ENCODE measurements at regions not wholly inside any gene's neighbourhood (a gene's known extent, or its start where the extent isn't known, plus 50 kb on each side); places are given as distances from the start of the nearest gene placed in this dataset.

DNA sequence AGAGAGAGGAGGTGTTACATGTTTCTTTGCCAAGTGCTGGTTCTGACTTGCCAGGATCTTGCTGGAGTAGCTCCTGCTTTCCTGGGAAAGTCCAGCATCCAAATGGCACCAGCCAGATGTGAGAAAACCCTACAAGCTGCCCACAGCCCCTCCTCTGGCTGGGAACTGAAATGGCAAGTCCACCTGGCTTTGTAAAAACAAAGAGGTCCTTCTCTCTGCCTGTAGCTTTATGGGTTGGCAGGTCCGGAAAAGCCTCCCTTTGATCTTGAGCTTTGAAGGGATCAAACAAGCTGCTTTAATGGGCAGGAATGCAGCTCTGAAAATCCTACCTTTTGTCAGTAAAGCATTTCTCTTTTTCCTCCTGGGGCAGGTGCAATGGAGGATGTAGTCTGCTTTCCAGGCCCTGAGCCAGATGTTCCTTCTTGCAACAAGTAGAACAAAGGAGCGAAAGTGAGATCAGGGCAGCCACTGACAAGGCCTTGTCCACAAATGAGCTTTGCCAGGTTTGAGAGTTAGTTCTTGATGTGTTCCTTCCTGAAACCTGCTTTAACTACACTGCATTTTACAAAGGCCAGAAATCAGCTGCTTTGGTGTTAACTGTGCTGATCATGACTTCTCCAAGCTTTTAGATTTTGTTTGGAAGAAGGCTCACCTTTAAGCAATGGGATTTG lies 456.7 kb downstream of the ZNF608 start (continued):
- TF ChIP-seq, protein P1, sequence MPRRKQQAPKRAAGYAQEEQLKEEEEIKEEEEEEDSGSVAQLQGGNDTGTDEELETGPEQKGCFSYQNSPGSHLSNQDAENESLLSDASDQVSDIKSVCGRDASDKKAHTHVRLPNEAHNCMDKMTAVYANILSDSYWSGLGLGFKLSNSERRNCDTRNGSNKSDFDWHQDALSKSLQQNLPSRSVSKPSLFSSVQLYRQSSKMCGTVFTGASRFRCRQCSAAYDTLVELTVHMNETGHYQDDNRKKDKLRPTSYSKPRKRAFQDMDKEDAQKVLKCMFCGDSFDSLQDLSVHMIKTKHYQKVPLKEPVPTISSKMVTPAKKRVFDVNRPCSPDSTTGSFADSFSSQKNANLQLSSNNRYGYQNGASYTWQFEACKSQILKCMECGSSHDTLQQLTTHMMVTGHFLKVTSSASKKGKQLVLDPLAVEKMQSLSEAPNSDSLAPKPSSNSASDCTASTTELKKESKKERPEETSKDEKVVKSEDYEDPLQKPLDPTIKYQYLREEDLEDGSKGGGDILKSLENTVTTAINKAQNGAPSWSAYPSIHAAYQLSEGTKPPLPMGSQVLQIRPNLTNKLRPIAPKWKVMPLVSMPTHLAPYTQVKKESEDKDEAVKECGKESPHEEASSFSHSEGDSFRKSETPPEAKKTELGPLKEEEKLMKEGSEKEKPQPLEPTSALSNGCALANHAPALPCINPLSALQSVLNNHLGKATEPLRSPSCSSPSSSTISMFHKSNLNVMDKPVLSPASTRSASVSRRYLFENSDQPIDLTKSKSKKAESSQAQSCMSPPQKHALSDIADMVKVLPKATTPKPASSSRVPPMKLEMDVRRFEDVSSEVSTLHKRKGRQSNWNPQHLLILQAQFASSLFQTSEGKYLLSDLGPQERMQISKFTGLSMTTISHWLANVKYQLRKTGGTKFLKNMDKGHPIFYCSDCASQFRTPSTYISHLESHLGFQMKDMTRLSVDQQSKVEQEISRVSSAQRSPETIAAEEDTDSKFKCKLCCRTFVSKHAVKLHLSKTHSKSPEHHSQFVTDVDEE (CRISPR knock-in tag; IDR thresholded peaks at IDR 0.05), result no peak

DNA sequence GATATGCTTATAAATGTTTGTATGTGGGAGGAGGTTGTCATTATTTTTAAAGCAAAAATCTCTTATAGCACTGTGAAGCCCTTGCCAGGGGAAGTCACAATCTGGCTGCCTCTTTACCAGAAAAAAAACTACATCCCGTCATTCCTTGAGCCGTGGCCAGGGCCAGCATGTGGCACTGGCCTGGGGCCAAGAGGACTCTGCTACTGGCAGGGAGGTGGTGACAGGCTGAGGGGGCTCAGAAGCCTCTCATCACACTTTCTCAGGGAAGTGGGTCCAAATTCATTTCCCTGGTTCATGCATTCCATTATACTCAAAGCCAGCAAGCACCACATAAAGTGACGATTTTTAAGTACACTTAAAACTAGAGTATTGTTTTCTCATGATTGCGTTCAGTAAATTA lies 457.3 kb downstream of the ZNF608 start:
- no peak for TF ChIP-seq GLIS3 (CRISPR knock-in tag; IDR thresholded peaks at IDR 0.05)
- TF ChIP-seq SNAI2 (CRISPR knock-in tag; IDR thresholded peaks at IDR 0.05), result no peak
- TF ChIP-seq ZC3H10 (CRISPR knock-in tag; IDR thresholded peaks at IDR 0.05), result no peak
- no peak for TF ChIP-seq PPARA (CRISPR knock-in tag; IDR thresholded peaks at IDR 0.05; ENCODE audit: borderline replicate concordance)
- no peak for TF ChIP-seq ZNF8 (CRISPR knock-in tag; IDR thresholded peaks at IDR 0.05)
- TF ChIP-seq OSR1 (CRISPR knock-in tag; IDR thresholded peaks at IDR 0.05), result no peak
- TF ChIP-seq, protein P2, sequence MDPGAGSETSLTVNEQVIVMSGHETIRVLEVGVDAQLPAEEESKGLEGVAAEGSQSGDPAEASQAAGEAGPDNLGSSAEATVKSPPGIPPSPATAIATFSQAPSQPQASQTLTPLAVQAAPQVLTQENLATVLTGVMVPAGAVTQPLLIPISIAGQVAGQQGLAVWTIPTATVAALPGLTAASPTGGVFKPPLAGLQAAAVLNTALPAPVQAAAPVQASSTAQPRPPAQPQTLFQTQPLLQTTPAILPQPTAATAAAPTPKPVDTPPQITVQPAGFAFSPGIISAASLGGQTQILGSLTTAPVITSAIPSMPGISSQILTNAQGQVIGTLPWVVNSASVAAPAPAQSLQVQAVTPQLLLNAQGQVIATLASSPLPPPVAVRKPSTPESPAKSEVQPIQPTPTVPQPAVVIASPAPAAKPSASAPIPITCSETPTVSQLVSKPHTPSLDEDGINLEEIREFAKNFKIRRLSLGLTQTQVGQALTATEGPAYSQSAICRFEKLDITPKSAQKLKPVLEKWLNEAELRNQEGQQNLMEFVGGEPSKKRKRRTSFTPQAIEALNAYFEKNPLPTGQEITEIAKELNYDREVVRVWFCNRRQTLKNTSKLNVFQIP (CRISPR knock-in tag; IDR thresholded peaks at IDR 0.05; ENCODE audit: borderline replicate concordance, low read depth), result no peak
- TF ChIP-seq TOX (CRISPR knock-in tag; IDR thresholded peaks at IDR 0.05; ENCODE audit: borderline replicate concordance), result no peak
- no peak for TF ChIP-seq ZNF565 (CRISPR knock-in tag; conservative IDR thresholded peaks at IDR 0.05; ENCODE audit: low read depth)
- TF ChIP-seq ZFP30 (CRISPR knock-in tag; IDR thresholded peaks at IDR 0.05), result no peak
- TF ChIP-seq, protein P3, sequence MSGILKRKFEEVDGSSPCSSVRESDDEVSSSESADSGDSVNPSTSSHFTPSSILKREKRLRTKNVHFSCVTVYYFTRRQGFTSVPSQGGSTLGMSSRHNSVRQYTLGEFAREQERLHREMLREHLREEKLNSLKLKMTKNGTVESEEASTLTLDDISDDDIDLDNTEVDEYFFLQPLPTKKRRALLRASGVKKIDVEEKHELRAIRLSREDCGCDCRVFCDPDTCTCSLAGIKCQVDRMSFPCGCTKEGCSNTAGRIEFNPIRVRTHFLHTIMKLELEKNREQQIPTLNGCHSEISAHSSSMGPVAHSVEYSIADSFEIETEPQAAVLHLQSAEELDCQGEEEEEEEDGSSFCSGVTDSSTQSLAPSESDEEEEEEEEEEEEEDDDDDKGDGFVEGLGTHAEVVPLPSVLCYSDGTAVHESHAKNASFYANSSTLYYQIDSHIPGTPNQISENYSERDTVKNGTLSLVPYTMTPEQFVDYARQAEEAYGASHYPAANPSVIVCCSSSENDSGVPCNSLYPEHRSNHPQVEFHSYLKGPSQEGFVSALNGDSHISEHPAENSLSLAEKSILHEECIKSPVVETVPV (CRISPR knock-in tag; IDR thresholded peaks at IDR 0.05), result no peak
- no peak for TF ChIP-seq ARNTL (CRISPR knock-in tag; IDR thresholded peaks at IDR 0.05; ENCODE audit: borderline replicate concordance, low read depth)
- no peak for TF ChIP-seq CSDC2 (CRISPR knock-in tag; IDR thresholded peaks at IDR 0.05)
- ATAC-seq, result no peak

DNA sequence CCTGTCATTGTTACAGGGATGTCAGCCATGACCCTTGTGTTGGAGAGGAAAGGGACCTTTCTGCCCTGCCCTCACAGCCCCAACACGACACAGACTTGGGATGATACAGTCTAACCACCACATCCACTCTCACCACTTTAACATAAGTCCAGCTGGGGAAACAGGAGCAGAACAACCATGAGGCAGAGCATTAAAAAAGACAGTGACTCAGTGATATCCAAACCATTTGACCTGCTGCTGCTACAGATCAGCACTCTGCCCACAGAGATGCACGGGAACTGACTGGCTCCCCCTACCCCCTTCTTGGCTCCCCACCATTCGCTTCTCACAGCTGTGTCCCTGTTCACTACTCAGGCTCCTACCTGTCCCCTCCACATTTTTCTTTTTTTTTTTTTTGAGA lies 458.6 kb downstream of the ZNF608 start:
- ATAC-seq, result no peak
- TF ChIP-seq ARNTL (CRISPR knock-in tag; IDR thresholded peaks at IDR 0.05; ENCODE audit: borderline replicate concordance, low read depth) (no peak), TCF4 (CRISPR knock-in tag; IDR thresholded peaks at IDR 0.05; ENCODE audit: borderline replicate concordance) (no peak), OSR1 (CRISPR knock-in tag; IDR thresholded peaks at IDR 0.05) (no peak), ESRRG (CRISPR knock-in tag; IDR thresholded peaks at IDR 0.05) (no peak), RARB (CRISPR knock-in tag; IDR thresholded peaks at IDR 0.05) (no peak)
- TF ChIP-seq, protein P3 (CRISPR knock-in tag; IDR thresholded peaks at IDR 0.05), result no peak
- TF ChIP-seq, protein P4, sequence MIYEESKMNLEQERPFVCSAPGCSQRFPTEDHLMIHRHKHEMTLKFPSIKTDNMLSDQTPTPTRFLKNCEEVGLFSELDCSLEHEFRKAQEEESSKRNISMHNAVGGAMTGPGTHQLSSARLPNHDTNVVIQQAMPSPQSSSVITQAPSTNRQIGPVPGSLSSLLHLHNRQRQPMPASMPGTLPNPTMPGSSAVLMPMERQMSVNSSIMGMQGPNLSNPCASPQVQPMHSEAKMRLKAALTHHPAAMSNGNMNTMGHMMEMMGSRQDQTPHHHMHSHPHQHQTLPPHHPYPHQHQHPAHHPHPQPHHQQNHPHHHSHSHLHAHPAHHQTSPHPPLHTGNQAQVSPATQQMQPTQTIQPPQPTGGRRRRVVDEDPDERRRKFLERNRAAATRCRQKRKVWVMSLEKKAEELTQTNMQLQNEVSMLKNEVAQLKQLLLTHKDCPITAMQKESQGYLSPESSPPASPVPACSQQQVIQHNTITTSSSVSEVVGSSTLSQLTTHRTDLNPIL (CRISPR knock-in tag; IDR thresholded peaks at IDR 0.05; ENCODE audit: low read depth), result no peak

DNA sequence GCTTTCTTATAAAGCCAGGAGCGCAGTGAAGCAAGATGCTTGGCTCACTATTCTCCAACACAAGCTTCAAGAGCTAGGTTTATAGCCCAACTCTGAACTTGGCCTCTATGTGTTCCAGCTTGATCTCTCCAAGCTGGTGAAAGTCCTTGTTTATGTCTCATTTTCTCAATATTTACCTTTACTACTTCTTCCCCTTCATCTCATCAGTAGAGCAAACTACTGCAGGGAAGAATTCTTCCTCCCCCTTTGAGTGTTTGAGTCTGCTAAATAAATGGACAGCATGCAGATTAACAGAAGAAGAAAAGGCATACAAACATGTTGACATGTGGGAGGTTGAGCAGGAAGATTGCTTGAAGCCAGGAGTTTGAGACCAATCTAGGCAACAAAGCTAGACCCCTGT lies 460.7 kb downstream of the ZNF608 start:
- no peak for ATAC-seq
- TF ChIP-seq, protein P4 (CRISPR knock-in tag; IDR thresholded peaks at IDR 0.05; ENCODE audit: low read depth), result no peak
